CD4-positive, alpha-beta T cell (primary cell): ENCODE measurements at regions not wholly inside any gene's neighbourhood (a gene's known extent, or its start where the extent isn't known, plus 50 kb on each side); places are given as distances from the start of the nearest gene placed in this dataset.

ENCODE experiments used
- ATAC-seq: fragments of 200-7000 bp; cut with Tn5 transposase; one replicate; pipeline ENCODE4 v1.10.0; 2022; ENCODE audit warnings: mild to moderate bottlenecking; ENCODE audit not compliant: poor library complexity
- CTCF ChIA-PET: fragments of 350-600 bp; sonication (Branson Sonifier 250); formaldehyde crosslinking; loops from one replicate; lab custom pipeline; 2021; ENCODE audit warnings: antibody characterized with exemption, inconsistent platforms; lab: Charles Lee
- POLR2A ChIA-PET: fragments of 350-600 bp; sonication (Branson Sonifier 250); formaldehyde crosslinking; loops from one replicate; lab custom pipeline; 2021; ENCODE audit warnings: antibody characterized with exemption, inconsistent platforms; lab: Charles Lee
- DNase-seq, 14 experiments: peaks; one replicate each; pipeline ENCODE4 v3.0.0-alpha.2; 2013 to 2020; ENCODE audit warnings: mixed read lengths in 2 of 14
- H3K27ac ChIP-seq, 2 donors: one replicate each; pipeline versions ENCODE4 v1.5.1 to v1.7.0; 2013; ENCODE audit warnings: low read length in 2 of 2, low read depth in 1 of 2, mild to moderate bottlenecking in 1 of 2
- H3K27me3 ChIP-seq, 2 experiments: 1 replicate in 1 of 2; 2 replicates in 1 of 2; pipeline versions ENCODE4 v1.6.1 to v1.7.0; 2013; ENCODE audit warnings: low read length in 2 of 2, control low read depth in 1 of 2, mild to moderate bottlenecking in 1 of 2, moderate library complexity in 1 of 2; ENCODE audit not compliant: insufficient read depth in 2 of 2, control insufficient read depth in 1 of 2
- H3K36me3 ChIP-seq: one replicate; pipeline ENCODE4 v1.6.1; 2013; ENCODE audit warnings: low read length, control low read depth; ENCODE audit not compliant: insufficient read depth
- H3K4me1 ChIP-seq: one replicate; pipeline ENCODE4 v1.6.1; 2013; ENCODE audit warnings: low read length, control low read depth; ENCODE audit not compliant: insufficient read depth
- H3K4me3 ChIP-seq: one replicate; pipeline ENCODE4 v1.5.1; 2013; ENCODE audit warnings: mild to moderate bottlenecking, low read length, moderate library complexity
- H3K9me3 ChIP-seq, 2 experiments: 1 replicate in 1 of 2; 2 replicates in 1 of 2; pipeline versions ENCODE4 v1.6.1 to v1.7.0; 2013; ENCODE audit warnings: low read length in 2 of 2, mild to moderate bottlenecking in 2 of 2, control low read depth in 1 of 2, moderate library complexity in 1 of 2; ENCODE audit not compliant: control insufficient read depth in 1 of 2, insufficient read depth in 1 of 2
- H3K27ac Mint-ChIP-seq: one replicate; pipeline ENCODE4 v1.8.0; 2020; ENCODE audit warnings: mixed read lengths
- H3K27me3 Mint-ChIP-seq: one replicate; pipeline ENCODE4 v1.8.0; 2021; ENCODE audit warnings: mixed read lengths
- H3K36me3 Mint-ChIP-seq: one replicate; pipeline ENCODE4 v1.8.0; 2021; ENCODE audit warnings: low read depth, mixed read lengths
- H3K4me1 Mint-ChIP-seq: one replicate; pipeline ENCODE4 v1.8.0; 2021; ENCODE audit warnings: low read depth, mixed read lengths
- H3K4me3 Mint-ChIP-seq: one replicate; pipeline ENCODE4 v1.8.0; 2020; ENCODE audit warnings: mild to moderate bottlenecking, mixed read lengths
- H3K9me3 Mint-ChIP-seq: one replicate; pipeline ENCODE4 v1.8.0; 2020; ENCODE audit warnings: mixed read lengths
- intact Hi-C, 2 experiments: fragments of 100-400 bp; cut with DNase I in 1 of 2; cut with micrococcal nuclease in 1 of 2; formaldehyde crosslinking; loops; one replicate each; pipeline versions ENCODE4 v1.15.1 to v1.9.0; 2023 to 2025; cut with DNase I, micrococcal nuclease
- TF ChIP-seq, protein P1 (sequence below): fragments of 200-600 bp; IDR thresholded peaks from one replicate; pipeline ENCODE4 v1.8.0; 2022; ENCODE audit warnings: antibody characterized with exemption, mild to moderate bottlenecking

DNA sequence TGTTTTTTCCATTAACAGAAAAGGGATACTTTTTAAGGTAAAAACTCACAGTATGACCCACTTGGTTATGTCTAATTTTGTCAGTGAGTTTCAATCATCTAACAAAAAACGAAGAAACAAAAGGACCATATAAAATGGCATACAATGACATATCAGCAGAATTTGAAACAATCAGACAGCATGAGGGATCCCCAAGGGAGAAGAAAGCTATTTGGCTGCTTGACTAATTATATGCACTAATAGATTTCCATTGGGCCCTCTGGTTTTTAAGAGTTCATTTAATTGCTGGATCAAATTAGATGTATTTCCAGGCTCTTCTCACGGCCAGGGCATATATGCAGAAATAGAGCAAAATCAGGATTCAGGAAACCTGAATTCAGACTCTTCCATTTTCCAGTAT is 376.4 kb upstream of the GBE1 start:
- peaks cover 0 to 4% of the 10 kb centered on the region in 2 experiments for H3K9me3 ChIP-seq
- no peak overlapping the region for H3K27ac ChIP-seq
- H3K4me3 ChIP-seq = no peak overlapping the region
- no peaks in the 10 kb centered on the region for H3K27me3 ChIP-seq
- no peaks in the 10 kb centered on the region for H3K36me3 Mint-ChIP-seq
- H3K4me1 Mint-ChIP-seq = no peaks in the 10 kb centered on the region
- intact Hi-C loops = no loop called here
- CTCF ChIA-PET = no interaction called here
- no peak for ATAC-seq
- no peaks in the 10 kb centered on the region for H3K36me3 ChIP-seq
- no peaks in the 10 kb centered on the region for H3K9me3 Mint-ChIP-seq
- no peak overlapping the region for H3K4me3 Mint-ChIP-seq
- peaks cover 2% of the 10 kb centered on the region for H3K27me3 Mint-ChIP-seq
- no peaks in the 10 kb centered on the region for H3K4me1 ChIP-seq
- no peak overlapping the region for H3K27ac Mint-ChIP-seq
- no peak for DNase-seq
- POLR2A ChIA-PET = no interaction called here
- TF ChIP-seq, protein P1, sequence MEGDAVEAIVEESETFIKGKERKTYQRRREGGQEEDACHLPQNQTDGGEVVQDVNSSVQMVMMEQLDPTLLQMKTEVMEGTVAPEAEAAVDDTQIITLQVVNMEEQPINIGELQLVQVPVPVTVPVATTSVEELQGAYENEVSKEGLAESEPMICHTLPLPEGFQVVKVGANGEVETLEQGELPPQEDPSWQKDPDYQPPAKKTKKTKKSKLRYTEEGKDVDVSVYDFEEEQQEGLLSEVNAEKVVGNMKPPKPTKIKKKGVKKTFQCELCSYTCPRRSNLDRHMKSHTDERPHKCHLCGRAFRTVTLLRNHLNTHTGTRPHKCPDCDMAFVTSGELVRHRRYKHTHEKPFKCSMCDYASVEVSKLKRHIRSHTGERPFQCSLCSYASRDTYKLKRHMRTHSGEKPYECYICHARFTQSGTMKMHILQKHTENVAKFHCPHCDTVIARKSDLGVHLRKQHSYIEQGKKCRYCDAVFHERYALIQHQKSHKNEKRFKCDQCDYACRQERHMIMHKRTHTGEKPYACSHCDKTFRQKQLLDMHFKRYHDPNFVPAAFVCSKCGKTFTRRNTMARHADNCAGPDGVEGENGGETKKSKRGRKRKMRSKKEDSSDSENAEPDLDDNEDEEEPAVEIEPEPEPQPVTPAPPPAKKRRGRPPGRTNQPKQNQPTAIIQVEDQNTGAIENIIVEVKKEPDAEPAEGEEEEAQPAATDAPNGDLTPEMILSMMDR = no peak

GRCh38 chr3:82137050-82137449 is 375.6 kb upstream of the GBE1 start:
- Histone ChIP-seq H3K27me3 (no peaks in the 10 kb centered on the region), H3K36me3 (no peaks in the 10 kb centered on the region), H3K4me3 (no peak overlapping the region), H3K4me1 (no peaks in the 10 kb centered on the region), H3K27ac (no peak overlapping the region), H3K9me3 (peaks cover 0 to 4% of the 10 kb centered on the region in 2 experiments)
- Mint-ChIP-seq H3K27me3 (peaks cover 5% of the 10 kb centered on the region), H3K27ac (no peak overlapping the region), H3K36me3 (no peaks in the 10 kb centered on the region), H3K4me1 (no peaks in the 10 kb centered on the region), H3K9me3 (no peaks in the 10 kb centered on the region), H3K4me3 (no peak overlapping the region)
- ChIA-PET CTCF (no interaction called here), POLR2A (no interaction called here)
- DNase-seq (no peak), ATAC-seq (no peak)
- TF ChIP-seq, protein P1 = no peak
- intact Hi-C loops = no loop called here

- no peak overlapping the region for H3K27ac Mint-ChIP-seq
- intact Hi-C loops = loop anchor here in 1 of 2 experiments (2.0 kb wide), 2 partner anchors 466 to 642 kb away; no protein-coding TSS in a partner anchor
- POLR2A ChIA-PET = no interaction called here
Observed at GRCh38 chr3:82133070-82133606, 371.7 kb upstream of the GBE1 start.

More at GRCh38 chr3:82133070-82133606, 371.7 kb upstream of the GBE1 start:
- CTCF ChIA-PET = no interaction called here
- peaks cover 5% of the 10 kb centered on the region for H3K27me3 Mint-ChIP-seq
- TF ChIP-seq, protein P1 = peak; percentile 76
- Histone ChIP-seq H3K4me1 (no peaks in the 10 kb centered on the region), H3K9me3 (no peaks in the 10 kb centered on the region), H3K27ac (no peak overlapping the region), H3K36me3 (no peaks in the 10 kb centered on the region), H3K27me3 (no peaks in the 10 kb centered on the region), H3K4me3 (no peak overlapping the region)
- H3K36me3 Mint-ChIP-seq = no peaks in the 10 kb centered on the region
- peak in 13 of 14 experiments; percentile 6 to 63 (median 12) for DNase-seq
- ATAC-seq = peak; percentile 43
- no peaks in the 10 kb centered on the region for H3K9me3 Mint-ChIP-seq
- no peak overlapping the region for H3K4me3 Mint-ChIP-seq
- H3K4me1 Mint-ChIP-seq = no peaks in the 10 kb centered on the region
